Stomach (tissue), 8 donors: ENCODE measurements at regions not wholly inside any gene's neighbourhood (a gene's known extent, or its start where the extent isn't known, plus 50 kb on each side); places are given as distances from the start of the nearest gene placed in this dataset.

ENCODE experiments used
- DNase-seq, 2 donors: peaks; one replicate each; pipeline versions ENCODE4 v3.0.0 to v3.0.0-alpha.2; 2013 to 2019
- H3K27ac ChIP-seq, 5 donors: fragments of 200-600 bp in 4 of 5; sonication (generic) in 4 of 5; one replicate each; pipeline ENCODE4 v1.5.1; 2013 to 2019; ENCODE audit warnings: mild to moderate bottlenecking in 1 of 5, moderate library complexity in 1 of 5
- H3K27me3 ChIP-seq, 3 donors: fragments of 200-600 bp; sonication (generic); one replicate each; pipeline ENCODE4 v1.5.1; 2017 to 2019; ENCODE audit warnings: mixed run types in 1 of 3
- H3K36me3 ChIP-seq, 4 donors: fragments of 200-600 bp; sonication (generic); 1 replicate in 3 of 4; 2 replicates in 1 of 4; pipeline ENCODE4 v1.5.1; 2016 to 2019
- H3K4me1 ChIP-seq, 4 donors: fragments of 200-600 bp; sonication (generic); one replicate each; pipeline ENCODE4 v1.5.1; 2016 to 2019
- H3K4me3 ChIP-seq, 4 donors: fragments of 200-600 bp; sonication (generic) in 3 of 4; one replicate each; pipeline ENCODE4 v1.5.1; 2016 to 2019; ENCODE audit warnings: mild to moderate bottlenecking in 1 of 4
- H3K9me3 ChIP-seq, 4 donors: fragments of 200-600 bp; sonication (generic); one replicate each; pipeline ENCODE4 v1.5.1; 2016 to 2019
- EP300 ChIP-seq: sonication (generic); formaldehyde crosslinking; IDR thresholded peaks from one replicate; pipeline ENCODE4 v1.6.1; 2017; ENCODE audit warnings: antibody characterized with exemption
- POLR2A ChIP-seq, 4 donors: fragments of 450-650 bp; IDR thresholded peaks; one replicate each; pipeline ENCODE4 v1.6.1; 2016; ENCODE audit warnings: antibody characterized with exemption in 4 of 4, control low read depth in 2 of 4, mild to moderate bottlenecking in 1 of 4, moderate library complexity in 1 of 4
- POLR2AphosphoS5 ChIP-seq, 3 donors: sonication (generic); formaldehyde crosslinking; IDR thresholded peaks; one replicate each; pipeline ENCODE4 v1.6.1; 2016; ENCODE audit warnings: antibody characterized with exemption in 3 of 3
- WGBS, 5 donors: extraction: QIAGEN DNeasy Blood & Tissue Kit in 3 of 5; methylation state at CpG; one replicate each; pipeline versions ENCODE4 v1.1.5 to v1.1.7; 2013 to 2018; 5-methylcytosine and 5-hydroxymethylcytosine counted together
- intact Hi-C: fragments of 100-400 bp; cut with DNase I; formaldehyde crosslinking; loops from one replicate; pipeline ENCODE4 v1.15.1; 2023; ENCODE audit warnings: low total_unique reads
- TF ChIP-seq, protein P1 (sequence below), 7 experiments: fragments of 450-650 bp in 4 of 7; fragments of 200-600 bp in 3 of 7; sonication (generic) in 3 of 7; IDR thresholded peaks; one replicate each; pipeline ENCODE4 v1.5.1; 2016 to 2019; ENCODE audit warnings: antibody characterized with exemption in 7 of 7, control low read depth in 2 of 7, mild to moderate bottlenecking in 1 of 7
- donor health status: healthy with polysubstance abuse.
- donor health status: Bipolar disorder and iron deficiency.
- donor health status: healthy.

DNA sequence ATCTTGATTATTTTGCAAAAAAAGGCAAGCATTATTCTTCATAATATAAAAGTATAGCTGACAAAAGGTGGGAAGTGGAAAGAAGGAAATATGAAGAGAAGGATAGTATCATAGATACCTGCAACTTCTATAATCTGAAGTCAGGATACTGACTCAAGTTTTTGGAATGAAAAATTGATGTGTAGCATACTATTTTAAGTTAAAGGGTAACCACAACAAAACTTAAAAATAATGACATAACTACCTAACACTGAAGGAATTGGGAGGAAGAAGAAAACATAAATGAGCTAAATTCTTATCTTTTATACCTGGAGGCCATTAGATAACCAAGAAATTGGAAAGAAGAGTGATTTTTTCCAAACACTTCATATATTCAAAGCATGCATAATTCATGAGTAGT lies 51.8 kb upstream of the TLE1 start:
- no peak for TF ChIP-seq POLR2A (IDR thresholded peaks at IDR 0.05)
- TF ChIP-seq EP300, result no peak
- no peak for TF ChIP-seq POLR2AphosphoS5 (IDR thresholded peaks at IDR 0.05)
- TF ChIP-seq, protein P1, sequence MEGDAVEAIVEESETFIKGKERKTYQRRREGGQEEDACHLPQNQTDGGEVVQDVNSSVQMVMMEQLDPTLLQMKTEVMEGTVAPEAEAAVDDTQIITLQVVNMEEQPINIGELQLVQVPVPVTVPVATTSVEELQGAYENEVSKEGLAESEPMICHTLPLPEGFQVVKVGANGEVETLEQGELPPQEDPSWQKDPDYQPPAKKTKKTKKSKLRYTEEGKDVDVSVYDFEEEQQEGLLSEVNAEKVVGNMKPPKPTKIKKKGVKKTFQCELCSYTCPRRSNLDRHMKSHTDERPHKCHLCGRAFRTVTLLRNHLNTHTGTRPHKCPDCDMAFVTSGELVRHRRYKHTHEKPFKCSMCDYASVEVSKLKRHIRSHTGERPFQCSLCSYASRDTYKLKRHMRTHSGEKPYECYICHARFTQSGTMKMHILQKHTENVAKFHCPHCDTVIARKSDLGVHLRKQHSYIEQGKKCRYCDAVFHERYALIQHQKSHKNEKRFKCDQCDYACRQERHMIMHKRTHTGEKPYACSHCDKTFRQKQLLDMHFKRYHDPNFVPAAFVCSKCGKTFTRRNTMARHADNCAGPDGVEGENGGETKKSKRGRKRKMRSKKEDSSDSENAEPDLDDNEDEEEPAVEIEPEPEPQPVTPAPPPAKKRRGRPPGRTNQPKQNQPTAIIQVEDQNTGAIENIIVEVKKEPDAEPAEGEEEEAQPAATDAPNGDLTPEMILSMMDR (IDR thresholded peaks at IDR 0.05), result no peak
- no peak for DNase-seq
- Histone ChIP-seq H3K36me3 (no peaks in the 10 kb centered on the region), H3K9me3 (no peaks in the 10 kb centered on the region), H3K4me3 (no peak overlapping the region), H3K4me1 (peaks cover 0 to 20% (median 13%) of the 10 kb centered on the region in 4 donors), H3K27me3 (no peaks in the 10 kb centered on the region), H3K27ac (no peak overlapping the region)
- intact Hi-C loops, result no loop called here

DNA sequence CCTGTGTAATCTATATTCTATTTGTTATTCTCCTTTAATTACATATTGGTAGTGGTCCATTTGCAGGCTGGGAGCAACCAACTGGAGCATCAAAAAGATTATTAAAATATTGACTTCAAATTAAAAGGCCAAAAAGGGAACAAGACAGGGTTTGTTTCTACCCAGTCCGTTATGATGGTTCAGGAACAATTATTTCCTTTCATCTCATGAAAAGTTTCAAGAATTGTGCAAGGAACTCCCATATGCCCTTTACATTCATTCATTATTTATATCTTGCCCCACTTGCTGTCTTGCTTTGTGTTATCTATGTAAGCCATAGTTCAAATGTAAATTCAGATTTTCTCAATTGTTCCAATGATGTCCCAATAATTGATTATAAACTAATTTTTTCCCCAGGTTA lies 58.7 kb upstream of the TLE1 start:
- WGBS, 5 donors, result 50 to 74% (median 64%) methylated on average over 1 of the region's 1 CpG
- Histone ChIP-seq H3K4me3 (no peak overlapping the region), H3K4me1 (no peaks in the 10 kb centered on the region), H3K9me3 (no peaks in the 10 kb centered on the region), H3K27me3 (no peaks in the 10 kb centered on the region), H3K36me3 (no peaks in the 10 kb centered on the region), H3K27ac (no peak overlapping the region)
- intact Hi-C loops, result no loop called here
- DNase-seq, result no peak
- no peak for TF ChIP-seq POLR2A (IDR thresholded peaks at IDR 0.05)
- TF ChIP-seq EP300, result no peak
- TF ChIP-seq POLR2AphosphoS5 (IDR thresholded peaks at IDR 0.05), result no peak
- TF ChIP-seq, protein P1 (IDR thresholded peaks at IDR 0.05), result no peak

DNA sequence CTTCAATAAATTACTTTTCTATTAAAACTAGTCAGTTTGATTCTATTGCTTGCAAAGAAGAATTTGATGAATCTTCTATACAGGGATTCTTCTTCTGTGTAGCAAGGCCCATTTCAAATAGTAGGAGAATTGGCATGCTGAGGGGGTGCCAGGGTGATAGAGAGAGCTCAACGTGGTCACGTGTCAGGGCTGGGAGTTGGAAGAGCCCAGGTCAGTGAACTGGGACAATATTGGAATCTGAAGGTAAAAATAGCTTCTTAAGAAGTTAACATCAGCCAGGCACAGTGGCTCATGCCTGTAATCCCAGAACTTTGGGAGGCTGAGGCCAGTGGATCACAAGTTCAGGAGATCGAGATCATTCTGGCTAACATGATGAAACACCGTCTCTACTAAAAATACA lies 64.1 kb upstream of the TLE1 start:
- H3K27ac ChIP-seq, result no peak overlapping the region
- no peaks in the 10 kb centered on the region for H3K4me1 ChIP-seq
- DNase-seq, result no peak
- H3K9me3 ChIP-seq, result no peaks in the 10 kb centered on the region
- 89 to 95% (median 94%) methylated on average over 4 of the region's 4 CpGs for WGBS, 5 donors
- no peak overlapping the region for H3K4me3 ChIP-seq
- no peaks in the 10 kb centered on the region for H3K27me3 ChIP-seq
- intact Hi-C loops, result no loop called here
- H3K36me3 ChIP-seq, result no peaks in the 10 kb centered on the region
- no peak for TF ChIP-seq POLR2A (IDR thresholded peaks at IDR 0.05)
- TF ChIP-seq, protein P1 (IDR thresholded peaks at IDR 0.05), result no peak
- no peak for TF ChIP-seq POLR2AphosphoS5 (IDR thresholded peaks at IDR 0.05)
- TF ChIP-seq EP300, result no peak

DNA sequence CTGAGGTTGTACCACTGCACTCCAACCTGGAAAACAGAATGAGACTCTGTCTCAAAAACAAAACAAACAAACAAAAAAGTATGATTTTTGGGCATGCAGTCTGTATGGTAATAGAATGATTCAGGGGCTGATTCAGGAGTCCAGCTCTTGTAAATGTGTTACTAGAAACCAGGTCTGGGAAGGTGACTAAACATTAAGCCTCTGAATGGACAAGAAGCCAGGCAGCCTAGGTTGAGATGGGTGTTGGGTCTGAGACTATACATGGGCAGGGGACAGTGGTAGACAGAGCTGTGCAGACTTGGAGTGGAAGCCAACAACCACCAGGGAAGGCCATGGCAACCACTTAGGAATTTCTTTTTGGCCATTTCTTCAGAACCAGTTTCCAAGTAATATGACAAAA lies 64.9 kb upstream of the TLE1 start:
- Histone ChIP-seq H3K27me3 (no peaks in the 10 kb centered on the region), H3K4me3 (no peak overlapping the region), H3K9me3 (no peaks in the 10 kb centered on the region), H3K36me3 (no peaks in the 10 kb centered on the region), H3K27ac (no peak overlapping the region), H3K4me1 (no peaks in the 10 kb centered on the region)
- no peak for DNase-seq
- intact Hi-C loops, result no loop called here
- TF ChIP-seq EP300, result no peak

DNA sequence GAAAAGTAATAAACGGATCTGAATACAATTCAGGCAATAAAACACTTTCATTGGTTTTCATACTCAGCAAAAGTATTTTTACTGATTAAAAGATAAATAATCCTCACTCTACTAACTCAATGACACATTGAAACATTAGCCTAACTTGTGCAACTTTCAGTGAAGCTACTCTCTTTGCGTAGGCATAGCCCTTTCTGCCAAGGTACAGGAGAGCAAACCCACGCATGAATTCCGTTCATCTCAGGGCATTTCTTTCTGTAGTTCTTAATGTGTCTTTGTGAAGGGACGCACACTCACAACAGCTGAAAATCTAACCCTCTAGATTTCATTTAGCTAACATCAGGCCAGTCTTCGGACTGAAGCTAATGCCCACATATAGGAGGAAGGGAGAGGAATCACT lies 66.4 kb upstream of the TLE1 start:
- TF ChIP-seq, protein P1 (IDR thresholded peaks at IDR 0.05), result no peak
- no peak for TF ChIP-seq EP300
- TF ChIP-seq POLR2A (IDR thresholded peaks at IDR 0.05), result no peak
- TF ChIP-seq POLR2AphosphoS5 (IDR thresholded peaks at IDR 0.05), result no peak
- intact Hi-C loops, result no loop called here
- no peaks in the 10 kb centered on the region for H3K9me3 ChIP-seq
- no peaks in the 10 kb centered on the region for H3K36me3 ChIP-seq
- 94 to 96% (median 94%) methylated on average over 6 of the region's 6 CpGs for WGBS, 5 donors
- no peak overlapping the region for H3K27ac ChIP-seq
- no peak overlapping the region for H3K4me3 ChIP-seq
- no peak for DNase-seq
- no peaks in the 10 kb centered on the region for H3K27me3 ChIP-seq
- H3K4me1 ChIP-seq, result no peaks in the 10 kb centered on the region
